Loucy (cell line): ENCODE measurements at regions not wholly inside any gene's neighbourhood (a gene's known extent, or its start where the extent isn't known, plus 50 kb on each side); places are given as distances from the start of the nearest gene placed in this dataset.

Experiments used
- CTCF ChIP-seq: fragments of 200-600 bp; sonication (generic); conservative IDR thresholded peaks from 2 replicates; pipeline ENCODE4 v1.5.1; 2014; ENCODE audit warnings: mild to moderate bottlenecking, antibody characterized with exemption, low read length
- EZH2phosphoT487 ChIP-seq: fragments of 200-600 bp; IDR thresholded peaks from 2 replicates; pipeline ENCODE4 v1.6.1; 2018; ENCODE audit warnings: antibody characterized with exemption, mild to moderate bottlenecking, moderate library complexity, borderline replicate concordance

GRCh38 chr4:189121336-189121735 is 819.3 kb upstream of the FRG1 start:
- TF ChIP-seq CTCF (no peak), EZH2phosphoT487 (no peak)
